GM18907 (cell line): ENCODE measurements at regions not wholly inside any gene's neighbourhood (a gene's known extent, or its start where the extent isn't known, plus 50 kb on each side); places are given as distances from the start of the nearest gene placed in this dataset.
"Not testable (repeated sequence)": the region's sequence is repeated elsewhere in the genome, so short reads cannot be mapped to it uniquely, and the experiment has no call there.

Source experiments
- ATAC-seq: cut with Tn5 transposase; IDR thresholded peaks from one replicate; pipeline ENCODE4 v1.9.1; 2021; ENCODE audit warnings: mild to moderate bottlenecking, moderate library complexity; ENCODE audit not compliant: unreplicated experiment

GRCh38 chr5:60546207-60546606 lies 153.8 kb downstream of the DEPDC1B start:
- no peak for ATAC-seq

DNA sequence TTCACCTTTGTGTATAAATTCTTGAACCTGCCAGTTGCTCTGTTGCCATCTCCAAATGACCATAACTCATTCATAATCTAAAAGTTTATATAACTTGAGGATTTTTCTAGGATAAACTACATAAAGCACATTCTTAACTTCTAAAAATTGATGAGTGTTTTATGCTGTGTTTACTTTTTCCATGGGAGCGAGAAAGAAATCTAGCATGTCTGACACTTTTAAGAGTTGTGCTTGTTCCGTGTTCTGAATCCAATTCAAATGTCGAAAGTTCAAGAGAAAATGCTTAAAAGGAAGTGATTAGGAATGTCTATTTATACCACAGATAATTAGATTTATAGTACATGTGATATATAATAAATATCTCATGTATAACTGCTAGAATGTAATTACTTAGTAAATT lies 154.4 kb downstream of the DEPDC1B start:
- no peak for ATAC-seq

GRCh38 chr5:60544142-60544541 lies 155.8 kb downstream of the DEPDC1B start:
- ATAC-seq: no peak

- ATAC-seq: peak; percentile 40
Observed at GRCh38 chr5:60541980-60542379, 158.0 kb downstream of the DEPDC1B start.

- ATAC-seq: peak; percentile 93
Observed at GRCh38 chr5:60540856-60541805, 158.8 kb downstream of the DEPDC1B start.

DNA sequence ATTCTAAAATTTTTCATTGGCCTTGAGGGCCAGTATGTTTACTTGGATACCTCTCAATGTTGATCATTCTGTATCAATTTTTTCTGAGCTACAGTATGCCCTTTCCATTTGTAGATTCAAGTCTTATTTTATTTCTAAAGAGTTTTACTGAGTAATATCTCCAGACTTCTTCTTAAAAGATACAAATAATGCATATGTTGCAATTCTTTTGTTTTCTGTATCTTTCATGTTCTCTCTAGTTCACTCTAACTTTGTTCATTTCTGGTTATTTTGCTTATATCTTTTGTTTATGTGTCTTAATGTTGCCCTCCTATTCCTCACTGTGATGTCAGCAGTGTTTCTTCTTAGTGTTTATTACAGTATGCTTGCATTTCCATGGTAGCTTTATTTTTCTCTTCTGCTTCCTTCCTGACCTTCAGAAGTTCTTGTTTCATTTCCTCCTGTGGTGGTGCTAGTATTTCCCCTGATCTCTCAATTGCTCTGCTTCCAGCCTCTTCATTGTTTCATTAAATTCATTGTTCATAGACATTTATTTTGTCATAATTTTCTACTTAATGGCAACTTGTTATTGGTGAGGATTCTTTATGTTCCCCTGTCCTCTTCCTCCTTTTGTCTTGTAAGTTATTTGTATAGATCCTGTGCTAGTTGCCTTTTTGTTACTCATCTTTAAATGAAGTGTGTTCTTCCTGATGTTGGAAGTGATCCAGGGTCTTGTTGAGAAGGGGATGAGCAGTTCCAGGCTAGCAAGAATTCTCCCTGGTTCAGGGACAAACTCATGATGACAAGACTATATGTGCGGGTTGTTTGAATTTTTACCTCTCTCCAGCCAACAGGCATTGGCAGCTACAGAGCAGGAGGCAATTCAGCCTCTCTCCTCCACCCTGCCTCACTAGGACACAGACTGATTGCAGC lies 160.8 kb downstream of the DEPDC1B start:
- no peak for ATAC-seq

GRCh38 chr5:60538426-60538825 lies 161.5 kb downstream of the DEPDC1B start:
- ATAC-seq: no peak

GRCh38 chr5:60535951-60536350 lies 164.0 kb downstream of the DEPDC1B start:
- no peak for ATAC-seq

GRCh38 chr5:60535198-60535597 lies 164.8 kb downstream of the DEPDC1B start:
- no peak for ATAC-seq

DNA sequence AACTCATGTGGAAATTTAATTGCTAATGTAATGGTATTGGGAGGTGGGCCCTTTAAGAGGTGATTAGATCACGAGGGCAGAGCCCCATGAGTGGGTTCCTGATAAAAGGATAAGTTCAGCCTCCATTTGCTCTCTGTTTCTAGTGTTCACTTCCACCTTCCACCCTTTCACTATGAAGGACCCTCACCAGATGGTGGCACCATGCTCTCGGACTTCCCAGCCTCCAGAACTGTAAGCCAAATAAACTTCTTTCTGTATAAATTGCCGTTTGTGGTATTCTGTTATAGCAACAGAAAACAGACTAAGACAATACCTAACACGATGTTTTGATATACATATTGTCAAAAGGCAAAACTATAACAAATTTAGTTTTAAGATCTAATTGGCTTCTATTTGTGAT lies 166.2 kb downstream of the DEPDC1B start:
- ATAC-seq: no peak

- ATAC-seq: not testable (repeated sequence)
Observed at GRCh38 chr5:60532796-60533195, 167.2 kb downstream of the DEPDC1B start.

GRCh38 chr5:60530144-60530848 lies 169.7 kb downstream of the DEPDC1B start:
- ATAC-seq: not testable (repeated sequence)

- no peak for ATAC-seq
Observed at GRCh38 chr5:60529001-60529400, 171.0 kb downstream of the DEPDC1B start.

- ATAC-seq: no peak
Observed at GRCh38 chr5:60527072-60527471, 172.9 kb downstream of the DEPDC1B start.

- ATAC-seq: no peak
Observed at GRCh38 chr5:60526336-60526875, 173.6 kb downstream of the DEPDC1B start.

- peak; percentile 84 for ATAC-seq
Observed at GRCh38 chr5:60522292-60522905, 177.6 kb downstream of the DEPDC1B start.

DNA sequence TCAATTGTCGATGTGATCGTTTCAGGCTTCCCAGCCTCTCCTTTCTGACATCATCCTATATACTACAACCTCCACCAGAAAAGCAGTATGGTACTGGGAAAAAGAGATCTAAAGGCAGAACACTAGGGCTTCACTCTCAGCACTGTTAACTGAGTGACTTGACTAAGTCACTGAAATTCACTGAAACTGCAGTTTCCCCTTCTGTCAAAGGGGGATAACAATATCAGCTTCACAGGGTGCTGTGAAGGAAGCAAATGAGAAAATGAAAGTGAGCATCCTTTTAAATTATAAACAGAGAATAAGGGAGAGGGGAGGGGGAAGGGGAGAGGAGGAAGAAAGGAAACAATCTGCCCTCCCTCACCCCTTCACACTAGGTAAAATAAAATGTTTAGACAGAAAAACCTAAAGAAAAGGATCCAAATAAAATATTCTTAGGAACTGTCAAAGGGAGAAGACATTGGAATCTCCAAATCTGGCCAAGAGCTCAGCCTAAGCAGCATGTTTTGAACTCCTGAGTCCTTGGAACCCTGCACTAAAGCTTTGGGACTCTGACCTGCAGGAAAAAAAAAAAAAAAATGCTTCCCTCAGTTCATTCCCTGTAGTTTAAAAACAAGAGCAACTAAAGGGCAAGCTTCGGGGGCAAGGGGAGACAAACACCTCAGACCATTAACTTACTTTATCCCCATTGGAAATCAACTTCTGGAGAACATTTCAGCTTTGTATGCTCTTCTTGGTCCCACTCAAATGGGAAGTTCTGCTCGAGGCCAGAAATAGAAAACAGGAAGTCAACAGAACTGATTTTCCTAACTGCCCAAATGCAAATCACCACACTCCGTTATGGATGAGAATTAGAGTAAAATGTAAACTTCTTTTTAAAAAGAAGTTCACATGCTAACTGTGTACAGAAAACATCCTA lies 178.3 kb downstream of the DEPDC1B start:
- ATAC-seq: peak; percentile 57

DNA sequence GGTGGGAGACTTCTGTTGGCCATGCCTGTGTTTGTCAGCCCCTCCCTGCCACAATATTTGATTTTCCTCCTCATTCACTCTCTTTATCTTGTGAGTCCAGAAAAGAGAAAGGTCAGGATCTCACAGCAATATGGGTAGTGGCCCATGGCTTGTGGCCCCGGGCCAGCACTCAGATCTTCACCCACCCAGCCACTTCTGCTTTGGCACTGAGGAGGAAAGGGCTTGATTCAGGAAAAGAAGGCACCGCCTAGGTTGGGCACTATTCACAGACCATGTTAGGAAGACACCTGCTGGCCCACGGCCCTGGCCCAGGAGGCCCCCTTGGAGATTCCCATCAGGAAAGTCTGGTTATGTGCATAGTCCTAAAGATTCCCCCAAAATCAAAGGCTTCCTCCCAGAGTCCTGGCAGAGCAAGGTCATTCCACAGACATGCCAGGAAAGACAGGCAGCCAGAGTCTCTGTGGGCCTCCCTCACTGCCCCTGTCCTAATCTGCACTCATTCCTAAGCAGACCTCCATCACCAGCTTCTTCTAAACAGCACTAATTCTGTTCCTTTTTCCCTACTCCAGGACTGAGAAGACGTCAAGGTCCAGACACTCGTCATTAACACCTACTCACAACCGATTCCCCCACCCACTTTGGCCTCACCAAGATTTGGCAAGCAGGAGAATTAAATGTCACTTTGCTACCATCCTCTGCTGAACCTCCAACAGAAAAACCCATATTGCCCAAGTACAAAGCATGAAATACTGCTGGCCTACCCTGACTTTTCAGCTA lies 179.3 kb downstream of the DEPDC1B start:
- ATAC-seq: no peak
